ENCODE measurements at regions not wholly inside any gene's neighbourhood (a gene's known extent, or its start where the extent isn't known, plus 50 kb on each side); places are given as distances from the start of the nearest gene placed in this dataset.

- no peaks in the 10 kb centered on the region for H3K9me3 ChIP-seq (ENCODE audit: low read length)
- no peaks in the 10 kb centered on the region for H3K9me2 ChIP-seq (ENCODE audit: low read depth, low read length)
- no peaks in the 10 kb centered on the region for H3K79me2 ChIP-seq (ENCODE audit: insufficient read depth, low read length)
- no peaks in the 10 kb centered on the region for H3K4me1 ChIP-seq (ENCODE audit: insufficient read depth, low read length, severe bottlenecking)
- no peak overlapping the region for H3K4me2 ChIP-seq (ENCODE audit: low read length)
- no peak overlapping the region for H3K4me3 ChIP-seq (ENCODE audit: low read depth, low read length, poor library complexity, severe bottlenecking)
- H4K20me1 ChIP-seq (ENCODE audit: insufficient read depth, low read length), result no peaks in the 10 kb centered on the region
- no peak overlapping the region for H3K9ac ChIP-seq (ENCODE audit: low read length)
- no peaks in the 10 kb centered on the region for H3K36me3 ChIP-seq (ENCODE audit: insufficient read depth, low read length)
- H3F3A ChIP-seq (ENCODE audit: insufficient read depth, low read length), result no peaks in the 10 kb centered on the region
- no peaks in the 10 kb centered on the region for H3K27me3 ChIP-seq (ENCODE audit: insufficient read depth, low read length)
- TF ChIP-seq EZH2 (IDR thresholded peaks at IDR 0.05; ENCODE audit: borderline replicate concordance, low read length), result no peak
- TF ChIP-seq, protein P1, sequence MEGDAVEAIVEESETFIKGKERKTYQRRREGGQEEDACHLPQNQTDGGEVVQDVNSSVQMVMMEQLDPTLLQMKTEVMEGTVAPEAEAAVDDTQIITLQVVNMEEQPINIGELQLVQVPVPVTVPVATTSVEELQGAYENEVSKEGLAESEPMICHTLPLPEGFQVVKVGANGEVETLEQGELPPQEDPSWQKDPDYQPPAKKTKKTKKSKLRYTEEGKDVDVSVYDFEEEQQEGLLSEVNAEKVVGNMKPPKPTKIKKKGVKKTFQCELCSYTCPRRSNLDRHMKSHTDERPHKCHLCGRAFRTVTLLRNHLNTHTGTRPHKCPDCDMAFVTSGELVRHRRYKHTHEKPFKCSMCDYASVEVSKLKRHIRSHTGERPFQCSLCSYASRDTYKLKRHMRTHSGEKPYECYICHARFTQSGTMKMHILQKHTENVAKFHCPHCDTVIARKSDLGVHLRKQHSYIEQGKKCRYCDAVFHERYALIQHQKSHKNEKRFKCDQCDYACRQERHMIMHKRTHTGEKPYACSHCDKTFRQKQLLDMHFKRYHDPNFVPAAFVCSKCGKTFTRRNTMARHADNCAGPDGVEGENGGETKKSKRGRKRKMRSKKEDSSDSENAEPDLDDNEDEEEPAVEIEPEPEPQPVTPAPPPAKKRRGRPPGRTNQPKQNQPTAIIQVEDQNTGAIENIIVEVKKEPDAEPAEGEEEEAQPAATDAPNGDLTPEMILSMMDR (IDR thresholded peaks at IDR 0.05; ENCODE audit: low read length), result no peak
- H2AFZ ChIP-seq (ENCODE audit: low read length), result no peak overlapping the region
- no peak overlapping the region for H3K27ac ChIP-seq (ENCODE audit: low read depth, low read length, poor library complexity, severe bottlenecking)
These were observed 133.2 kb upstream of the EPHA4 start for GRCh38 chr2:221705185-221705877.

DNA sequence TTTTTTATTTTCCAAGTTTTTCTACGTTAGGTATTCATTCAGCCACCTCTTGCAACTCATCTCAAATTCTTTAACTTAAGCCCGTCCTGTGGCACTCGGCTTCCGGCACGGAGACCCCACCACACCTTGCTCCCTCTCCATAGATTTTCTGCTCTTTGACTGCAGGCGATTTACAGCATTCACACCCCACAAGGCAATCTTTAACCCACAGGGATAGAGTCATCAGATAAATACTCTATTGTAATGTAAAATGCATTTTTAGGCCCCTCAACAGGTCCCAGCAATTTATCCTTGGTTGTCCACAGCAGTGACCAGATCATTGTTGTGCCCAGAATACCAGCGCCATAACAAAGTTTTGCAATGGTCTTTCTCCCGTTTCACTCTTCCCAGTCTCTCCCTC is 132.3 kb upstream of the EPHA4 start:
- H3K79me2 ChIP-seq (ENCODE audit: insufficient read depth, low read length), result no peaks in the 10 kb centered on the region
- H3K4me2 ChIP-seq (ENCODE audit: low read length), result no peak overlapping the region
- H2AFZ ChIP-seq (ENCODE audit: low read length), result no peak overlapping the region
- H3K4me1 ChIP-seq (ENCODE audit: insufficient read depth, low read length, severe bottlenecking), result no peaks in the 10 kb centered on the region
- H3F3A ChIP-seq (ENCODE audit: insufficient read depth, low read length), result no peaks in the 10 kb centered on the region
- no peak for TF ChIP-seq EZH2 (IDR thresholded peaks at IDR 0.05; ENCODE audit: borderline replicate concordance, low read length)
- TF ChIP-seq, protein P1 (IDR thresholded peaks at IDR 0.05; ENCODE audit: low read length), result no peak
- H4K20me1 ChIP-seq (ENCODE audit: insufficient read depth, low read length), result no peaks in the 10 kb centered on the region
- H3K36me3 ChIP-seq (ENCODE audit: insufficient read depth, low read length), result no peaks in the 10 kb centered on the region
- no peaks in the 10 kb centered on the region for H3K27me3 ChIP-seq (ENCODE audit: insufficient read depth, low read length)
- no peaks in the 10 kb centered on the region for H3K9me2 ChIP-seq (ENCODE audit: low read depth, low read length)
- H3K4me3 ChIP-seq (ENCODE audit: low read depth, low read length, poor library complexity, severe bottlenecking), result no peak overlapping the region
- H3K9ac ChIP-seq (ENCODE audit: low read length), result no peak overlapping the region
- H3K9me3 ChIP-seq (ENCODE audit: low read length), result no peaks in the 10 kb centered on the region
- no peak overlapping the region for H3K27ac ChIP-seq (ENCODE audit: low read depth, low read length, poor library complexity, severe bottlenecking)

DNA sequence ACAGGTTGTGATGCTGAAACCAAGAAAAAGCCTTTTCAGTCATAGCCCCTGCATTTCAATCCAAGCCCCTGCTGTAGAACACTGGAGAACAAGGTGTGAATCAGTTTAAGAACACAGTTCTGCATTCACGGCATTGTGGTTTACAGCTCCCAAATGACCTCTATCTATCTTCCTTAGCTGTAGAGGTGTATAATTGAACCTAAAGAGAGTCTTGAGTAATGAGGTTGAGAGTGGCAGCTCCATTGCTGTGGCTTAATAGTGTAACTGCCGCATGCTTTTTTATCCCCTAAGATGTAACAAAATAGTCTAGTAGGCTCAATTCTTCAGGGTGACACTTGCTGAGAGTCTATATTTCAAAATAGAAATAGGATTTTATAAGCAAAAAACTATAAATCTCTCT is 121.3 kb upstream of the EPHA4 start:
- Histone ChIP-seq H3K9me2 (ENCODE audit: low read depth, low read length) (no peaks in the 10 kb centered on the region), H4K20me1 (ENCODE audit: insufficient read depth, low read length) (no peaks in the 10 kb centered on the region), H3K4me2 (ENCODE audit: low read length) (no peak overlapping the region), H3K79me2 (ENCODE audit: insufficient read depth, low read length) (no peaks in the 10 kb centered on the region), H3K27ac (ENCODE audit: low read depth, low read length, poor library complexity, severe bottlenecking) (no peak overlapping the region), H3K36me3 (ENCODE audit: insufficient read depth, low read length) (no peaks in the 10 kb centered on the region), H3K9me3 (ENCODE audit: low read length) (no peaks in the 10 kb centered on the region), H3K4me1 (ENCODE audit: insufficient read depth, low read length, severe bottlenecking) (no peaks in the 10 kb centered on the region), H3K4me3 (ENCODE audit: low read depth, low read length, poor library complexity, severe bottlenecking) (no peak overlapping the region), H3F3A (ENCODE audit: insufficient read depth, low read length) (no peaks in the 10 kb centered on the region), H3K9ac (ENCODE audit: low read length) (no peak overlapping the region), H2AFZ (ENCODE audit: low read length) (no peak overlapping the region), H3K27me3 (ENCODE audit: insufficient read depth, low read length) (no peaks in the 10 kb centered on the region)
- TF ChIP-seq, protein P1 (IDR thresholded peaks at IDR 0.05; ENCODE audit: low read length), result no peak
- TF ChIP-seq EZH2 (IDR thresholded peaks at IDR 0.05; ENCODE audit: borderline replicate concordance, low read length), result no peak
